ENCODE measurements at regions not wholly inside any gene's neighbourhood (a gene's known extent, or its start where the extent isn't known, plus 50 kb on each side); places are given as distances from the start of the nearest gene placed in this dataset.

DNA sequence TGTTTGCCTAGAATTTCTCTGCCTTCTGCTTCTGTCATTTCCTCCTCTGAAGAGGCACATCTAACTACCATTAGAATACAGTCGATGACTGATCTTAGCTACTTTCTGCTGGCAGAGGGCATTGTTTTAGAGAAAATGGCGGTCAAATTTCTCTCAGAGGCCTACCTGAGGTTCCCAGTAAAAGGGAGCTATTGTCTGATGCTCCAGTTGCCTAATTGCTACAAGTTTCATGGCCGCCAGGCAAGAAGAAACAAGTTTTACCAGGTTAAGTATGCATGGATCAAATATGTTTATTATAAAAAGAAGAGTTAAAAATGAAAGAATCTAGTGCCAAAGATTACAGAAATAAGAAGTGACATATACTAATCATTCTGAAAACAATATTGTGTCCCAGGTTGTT, 416.6 kb downstream of the DSC3 start:
- Histone ChIP-seq H3K23me2 (ENCODE audit: low read depth, low read length) (no peaks in the 10 kb centered on the region; the same call in 1 of the 2 replicates), H3K4me3 (ENCODE audit: extremely low read depth in 1 of 4, insufficient read depth in 2 of 4, low read depth in 3 of 4, low read length in 4 of 4) (no peak overlapping the region), H3K27ac (ENCODE audit: low read depth, low read length) (no peak overlapping the region), H2BK12ac (ENCODE audit: low read depth, low read length) (no peak overlapping the region), H4K5ac (ENCODE audit: insufficient read length, low read depth, low read length) (no peak overlapping the region), H4K20me1 (replicated peaks in 1 of 2; ENCODE audit: control insufficient read depth in 1 of 2, insufficient read depth in 2 of 2, low read length in 2 of 2) (no peaks in the 10 kb centered on the region), H3K79me2 (ENCODE audit: control insufficient read depth in 1 of 2, insufficient read depth in 2 of 2, low read length in 2 of 2) (no peaks in the 10 kb centered on the region), H4K8ac (ENCODE audit: extremely low read depth, insufficient read depth, low read length) (no peak overlapping the region), H3K4ac (replicated peaks; ENCODE audit: insufficient read length, low read depth, low read length) (no peak overlapping the region), H2BK20ac (ENCODE audit: low read length) (no peak overlapping the region), H3K27me3 (replicated peaks in 1 of 4; ENCODE audit: control insufficient read depth in 3 of 4, extremely low read depth in 1 of 4, insufficient read depth in 3 of 4, low read length in 3 of 4) (peaks cover 0 to 7% (median 0%) of the 10 kb centered on the region in 4 experiments; a peak in 3 of 7 replicates), H2AK5ac (ENCODE audit: low read depth, low read length) (no peak overlapping the region), H2BK15ac (ENCODE audit: low read length) (no peak overlapping the region), H3K4me1 (replicated peaks in 1 of 4; ENCODE audit: control insufficient read depth in 3 of 4, insufficient read depth in 4 of 4, low read length in 3 of 4) (peaks cover 0 to 6% (median 2%) of the 10 kb centered on the region in 4 experiments; a peak in 3 of 7 replicates), H3K36me3 (ENCODE audit: control insufficient read depth in 2 of 4, insufficient read depth in 4 of 4, low read length in 3 of 4) (no peaks in the 10 kb centered on the region), H3K9ac (replicated peaks in 1 of 4; ENCODE audit: extremely low read depth in 1 of 4, low read depth in 3 of 4, low read length in 3 of 4) (no peak overlapping the region), H4K91ac (replicated peaks; ENCODE audit: insufficient read length, low read length) (no peak overlapping the region), H2AFZ (ENCODE audit: low read length) (no peak overlapping the region), H3K14ac (ENCODE audit: insufficient read length) (no peak overlapping the region), H3K9me3 (ENCODE audit: insufficient read depth in 2 of 2, low read depth in 1 of 2, low read length in 1 of 2) (no peaks in the 10 kb centered on the region; a peak in 1 of 4 replicates), H3K4me2 (ENCODE audit: insufficient read depth in 1 of 2, low read depth in 2 of 2, low read length in 2 of 2) (no peak overlapping the region), H3K18ac (ENCODE audit: extremely low read depth, low read length) (no peak overlapping the region), H3K23ac (ENCODE audit: insufficient read length) (no peak overlapping the region), H3K79me1 (ENCODE audit: low read depth, low read length) (no peaks in the 10 kb centered on the region), H3K56ac (replicated peaks; ENCODE audit: insufficient read length, low read depth, low read length) (no peak overlapping the region), H2BK5ac (ENCODE audit: low read depth, low read length) (no peak overlapping the region), H2BK120ac (replicated peaks; ENCODE audit: low read depth, low read length) (no peak overlapping the region)
- FAIRE-seq: no peak
- DNase-seq (ENCODE audit: low read depth in 1 of 2, low spot score in 2 of 2): no peak
- POLR2A ChIA-PET (ENCODE audit: partially characterized antibody): no interaction called here
- 88% methylated on average over 3 of the region's 3 CpGs; no CpG with 5 or more reads in 1 of the 2 experiments for WGBS, 2 experiments (ENCODE audit: extremely low coverage in 1 of 2, insufficient coverage in 1 of 2, insufficient read length in 1 of 2, insufficient replicate concordance in 2 of 2, low coverage in 1 of 2, low lambda C conversion rate in 2 of 2, missing lambda C conversion rate in 1 of 2)
- TF ChIP-seq GABPA (IDR thresholded peaks at IDR 0.05; ENCODE audit: borderline replicate concordance, insufficient read depth, low read length) (no peak), MAFK (IDR thresholded peaks at IDR 0.05; ENCODE audit: low read depth, low read length) (no peak), RNF2 (IDR thresholded peaks at IDR 0.05; ENCODE audit: borderline replicate concordance, low read depth, low read length, missing control alignments, poor library complexity, severe bottlenecking) (no peak), NANOG (IDR thresholded peaks at IDR 0.05; ENCODE audit: insufficient read depth, low read depth, low read length, poor library complexity, severe bottlenecking) (no peak)
- TF ChIP-seq, protein P1, sequence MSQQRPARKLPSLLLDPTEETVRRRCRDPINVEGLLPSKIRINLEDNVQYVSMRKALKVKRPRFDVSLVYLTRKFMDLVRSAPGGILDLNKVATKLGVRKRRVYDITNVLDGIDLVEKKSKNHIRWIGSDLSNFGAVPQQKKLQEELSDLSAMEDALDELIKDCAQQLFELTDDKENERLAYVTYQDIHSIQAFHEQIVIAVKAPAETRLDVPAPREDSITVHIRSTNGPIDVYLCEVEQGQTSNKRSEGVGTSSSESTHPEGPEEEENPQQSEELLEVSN (IDR thresholded peaks at IDR 0.05): no peak
- CTCF ChIA-PET (ENCODE audit: partially characterized antibody): interaction anchor here (0.7 to 1.5 kb wide), 3 partner anchors 10 to 80 kb away, joined by 3 to 4 read pairs (median 3); no protein-coding TSS in a partner anchor
